Astrocyte of the cerebellum (primary cell): ENCODE measurements at regions not wholly inside any gene's neighbourhood (a gene's known extent, or its start where the extent isn't known, plus 50 kb on each side); places are given as distances from the start of the nearest gene placed in this dataset.
"Not testable (repeated sequence)": the region's sequence is repeated elsewhere in the genome, so short reads cannot be mapped to it uniquely, and the experiment has no call there.

Experiments
- DNase-seq: peaks from one replicate; pipeline ENCODE4 v3.0.0-alpha.2; 2011; ENCODE audit warnings: low read depth
- H3K4me3 ChIP-seq: 2 replicates; pipeline ENCODE4 v1.5.1; 2011; ENCODE audit warnings: mild to moderate bottlenecking, low read depth, low read length, moderate library complexity
- in situ Hi-C: cut with HindIII; loops from 2 replicates; pipeline ENCODE4 v1.10.0; 2017; ENCODE audit warnings: low sequenced_read_pairs
- TF ChIP-seq, protein P1 (sequence below): IDR thresholded peaks from 2 replicates; pipeline ENCODE4 v1.5.1; 2012; ENCODE audit warnings: low read length, low read depth, moderate library complexity, mild to moderate bottlenecking; ENCODE audit errors: missing control alignments

DNA sequence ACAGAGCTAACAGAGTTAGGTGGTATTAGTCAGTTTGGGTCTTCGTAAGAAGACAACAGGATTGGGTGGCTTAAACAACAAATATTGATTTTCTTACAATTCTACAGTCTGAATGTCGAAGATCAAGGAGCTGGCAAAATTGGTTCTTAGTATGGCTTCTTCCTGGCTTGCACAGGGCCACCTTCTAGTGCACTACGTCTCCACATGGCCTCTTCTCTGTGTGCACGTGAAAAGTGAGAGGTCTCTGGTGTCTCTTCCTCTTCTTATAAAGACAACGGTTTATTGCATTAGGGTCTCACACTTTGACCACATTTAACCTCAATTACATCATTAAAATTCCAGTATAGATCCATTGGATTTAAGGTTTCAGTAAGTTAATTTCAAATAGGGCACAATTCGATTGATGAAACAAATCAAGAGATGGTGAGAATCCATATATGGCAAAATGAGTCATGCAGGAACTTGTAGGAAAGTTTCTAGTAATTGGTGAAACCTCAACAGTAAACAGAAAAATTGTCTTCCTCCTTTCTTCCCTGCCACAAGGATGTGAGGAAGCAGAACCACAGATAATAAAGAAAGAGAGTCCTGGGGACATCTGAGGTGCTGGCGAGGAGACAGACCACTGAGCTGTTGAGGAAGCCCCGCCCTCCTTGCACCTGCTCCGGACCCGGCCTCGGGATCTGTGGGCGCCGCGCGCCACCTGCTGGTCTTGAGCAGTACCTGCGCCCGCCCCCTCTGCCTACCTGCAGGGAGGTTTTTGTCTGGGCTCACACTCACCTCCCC is 846.7 kb downstream of the TMEM121 start:
- no peak overlapping the region for H3K4me3 ChIP-seq
- in situ Hi-C loops, result no loop called here
- no peak for DNase-seq
- TF ChIP-seq, protein P1, sequence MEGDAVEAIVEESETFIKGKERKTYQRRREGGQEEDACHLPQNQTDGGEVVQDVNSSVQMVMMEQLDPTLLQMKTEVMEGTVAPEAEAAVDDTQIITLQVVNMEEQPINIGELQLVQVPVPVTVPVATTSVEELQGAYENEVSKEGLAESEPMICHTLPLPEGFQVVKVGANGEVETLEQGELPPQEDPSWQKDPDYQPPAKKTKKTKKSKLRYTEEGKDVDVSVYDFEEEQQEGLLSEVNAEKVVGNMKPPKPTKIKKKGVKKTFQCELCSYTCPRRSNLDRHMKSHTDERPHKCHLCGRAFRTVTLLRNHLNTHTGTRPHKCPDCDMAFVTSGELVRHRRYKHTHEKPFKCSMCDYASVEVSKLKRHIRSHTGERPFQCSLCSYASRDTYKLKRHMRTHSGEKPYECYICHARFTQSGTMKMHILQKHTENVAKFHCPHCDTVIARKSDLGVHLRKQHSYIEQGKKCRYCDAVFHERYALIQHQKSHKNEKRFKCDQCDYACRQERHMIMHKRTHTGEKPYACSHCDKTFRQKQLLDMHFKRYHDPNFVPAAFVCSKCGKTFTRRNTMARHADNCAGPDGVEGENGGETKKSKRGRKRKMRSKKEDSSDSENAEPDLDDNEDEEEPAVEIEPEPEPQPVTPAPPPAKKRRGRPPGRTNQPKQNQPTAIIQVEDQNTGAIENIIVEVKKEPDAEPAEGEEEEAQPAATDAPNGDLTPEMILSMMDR, result no peak

DNA sequence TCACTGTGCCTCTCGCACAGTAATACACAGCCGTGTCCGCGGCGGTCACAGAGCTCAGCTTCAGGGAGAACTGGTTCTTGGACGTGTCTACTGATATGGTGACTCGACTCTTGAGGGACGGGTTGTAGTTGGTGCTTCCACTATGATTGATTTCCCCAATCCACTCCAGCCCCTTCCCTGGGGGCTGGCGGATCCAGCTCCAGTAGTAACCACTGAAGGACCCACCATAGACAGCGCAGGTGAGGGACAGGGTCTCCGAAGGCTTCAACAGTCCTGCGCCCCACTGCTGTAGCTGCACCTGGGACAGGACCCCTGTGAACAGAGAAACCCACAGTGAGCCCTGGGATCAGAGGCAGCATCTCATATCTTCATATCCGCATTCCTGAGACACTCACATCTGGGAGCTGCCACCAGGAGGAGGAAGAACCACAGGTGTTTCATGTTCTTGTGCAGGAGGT is 847.3 kb downstream of the TMEM121 start:
- in situ Hi-C loops, H3K4me3 ChIP-seq, DNase-seq: not testable (repeated sequence)

DNA sequence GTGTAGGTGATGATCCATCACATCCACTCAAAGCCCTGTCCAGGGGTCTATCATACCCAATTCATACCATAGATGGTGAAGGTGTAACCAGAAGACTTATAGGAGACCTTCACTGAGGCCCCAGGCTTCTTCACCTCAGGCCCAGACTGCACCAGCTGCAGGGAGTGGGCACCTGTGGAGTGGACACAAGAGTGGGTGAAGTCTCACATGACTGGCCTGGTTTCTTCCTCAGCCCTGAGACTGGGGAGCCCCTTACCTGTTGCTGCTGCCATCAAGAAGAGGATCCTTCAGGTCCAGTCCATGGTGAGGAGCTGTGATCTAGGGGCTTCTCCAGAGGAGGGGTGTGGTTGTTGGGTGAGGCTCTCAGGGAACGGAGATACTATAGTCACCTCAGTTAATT is 851.0 kb downstream of the TMEM121 start:
- TF ChIP-seq, protein P1, result no peak
- no peak for DNase-seq
- in situ Hi-C loops, result no loop called here
- no peak overlapping the region for H3K4me3 ChIP-seq

DNA sequence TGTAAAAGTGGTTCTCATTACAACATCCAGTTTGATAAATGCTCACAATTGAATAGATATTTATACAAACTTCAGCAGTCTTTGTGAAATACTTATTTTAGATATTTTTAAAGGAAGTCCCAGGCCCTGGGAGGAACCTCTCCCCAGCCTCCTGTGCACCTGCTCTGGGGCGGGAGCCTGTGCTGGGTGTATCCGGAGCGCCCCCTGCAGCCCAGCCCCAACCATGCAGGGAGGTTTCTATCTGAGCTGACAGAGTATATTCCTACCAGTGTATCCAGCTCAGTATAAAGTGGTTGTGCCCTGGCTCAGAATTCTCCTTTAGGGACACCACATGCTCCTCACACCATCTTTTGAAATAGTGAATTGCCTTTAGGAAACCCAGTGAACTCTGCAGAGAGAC is 851.8 kb downstream of the TMEM121 start:
- no peak for DNase-seq
- H3K4me3 ChIP-seq, result no peak overlapping the region
- in situ Hi-C loops, result no loop called here
- TF ChIP-seq, protein P1, result no peak

DNA sequence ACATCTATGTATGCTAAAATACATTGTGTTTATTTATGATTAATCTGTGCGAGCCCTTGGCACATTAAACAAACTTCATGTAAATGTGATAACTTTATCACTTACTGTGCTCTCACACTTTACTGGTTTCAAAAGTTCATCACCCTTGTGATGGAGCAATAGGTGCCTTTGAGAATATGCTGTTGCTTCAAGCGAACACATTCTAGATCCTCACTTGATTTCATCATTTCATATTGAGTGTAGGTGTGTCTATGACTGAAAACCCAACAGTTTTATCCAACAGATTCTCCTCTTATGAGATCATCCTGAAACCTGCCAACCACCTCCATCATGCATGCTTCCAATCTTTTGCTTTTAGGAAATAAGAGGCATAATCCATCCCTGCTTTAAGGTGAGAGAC is 854.4 kb downstream of the TMEM121 start:
- TF ChIP-seq, protein P1, result no peak
- H3K4me3 ChIP-seq, result no peak overlapping the region
- in situ Hi-C loops, result no loop called here
- DNase-seq, result no peak

DNA sequence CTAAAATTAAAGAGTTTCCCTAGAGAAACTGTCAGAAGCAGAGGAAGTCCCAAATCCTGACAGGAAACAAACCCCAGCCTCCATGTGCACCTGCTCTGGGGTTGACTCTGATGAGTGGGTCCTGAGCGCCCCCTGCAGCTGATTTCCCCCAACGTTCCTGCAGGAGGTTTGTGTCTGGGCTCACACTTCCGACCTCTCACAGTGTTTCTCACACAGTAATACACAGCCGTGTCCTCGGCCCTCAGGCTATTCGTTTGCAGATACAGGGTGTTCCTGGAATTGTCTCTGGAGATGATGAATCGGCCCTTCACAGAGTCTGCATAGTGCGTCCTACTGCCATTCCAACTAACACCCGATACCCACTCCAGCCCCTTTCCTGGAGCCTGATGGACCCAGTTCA is 862.8 kb downstream of the TMEM121 start:
- DNase-seq, H3K4me3 ChIP-seq, in situ Hi-C loops: not testable (repeated sequence)

DNA sequence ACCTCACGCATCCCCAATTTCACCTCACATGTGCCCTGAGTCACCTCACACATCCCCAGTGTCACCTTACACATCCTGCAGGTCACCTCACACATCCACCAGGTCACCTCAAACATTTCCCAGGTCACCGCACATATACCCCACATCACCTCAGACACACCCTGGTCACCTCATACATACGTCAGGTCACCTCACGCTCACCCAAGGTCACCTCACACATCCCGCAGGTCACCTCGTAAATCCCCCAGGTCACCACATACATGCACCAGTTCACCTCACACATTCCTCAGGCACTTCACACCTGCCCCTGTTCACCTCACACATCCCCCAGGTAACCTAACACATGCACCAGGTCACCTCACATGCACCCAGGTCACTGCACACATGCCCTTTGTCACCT is 864.0 kb downstream of the TMEM121 start:
- no peak for DNase-seq
- no peak overlapping the region for H3K4me3 ChIP-seq
- in situ Hi-C loops, result no loop called here

More for the DNA sequence above, 864.0 kb downstream of the TMEM121 start:
- TF ChIP-seq, protein P1, result no peak
